A673 (cell line): ENCODE measurements at regions not wholly inside any gene's neighbourhood (a gene's known extent, or its start where the extent isn't known, plus 50 kb on each side); places are given as distances from the start of the nearest gene placed in this dataset.

Experiments
- CTCF ChIP-seq: fragments of 300-800, 200-600 bp; sonication (generic); conservative IDR thresholded peaks from 2 replicates; pipeline ENCODE4 v1.5.1; 2017; ENCODE audit warnings: low read depth, mild to moderate bottlenecking, antibody characterized with exemption, low read length, moderate library complexity, mixed read lengths
- EZH2 ChIP-seq: fragments of 200-600 bp; sonication (generic); IDR thresholded peaks from 2 replicates; pipeline ENCODE4 v1.6.1; 2017; ENCODE audit warnings: borderline replicate concordance, low read depth, mild to moderate bottlenecking, mixed read lengths, antibody characterized with exemption, low read length; ENCODE audit not compliant: poor library complexity, severe bottlenecking

- no peak for TF ChIP-seq CTCF
- no peak for TF ChIP-seq EZH2
These were observed 493.1 kb downstream of the BCAT1 start for GRCh38 chr12:24455811-24456210.
